ENCODE measurements at regions not wholly inside any gene's neighbourhood (a gene's known extent, or its start where the extent isn't known, plus 50 kb on each side); places are given as distances from the start of the nearest gene placed in this dataset.

- TF ChIP-seq GATA2 (IDR thresholded peaks at IDR 0.05; ENCODE audit: low read depth, low read length) (no peak), GATA3 (IDR thresholded peaks at IDR 0.05; ENCODE audit: low read depth, low read length) (no peak)
These were observed 77.6 kb upstream of the FRMD4B start for GRCh38 chr3:69463531-69463930.

Data from SH-SY5Y (cell line).